ENCODE measurements at regions not wholly inside any gene's neighbourhood (a gene's known extent, or its start where the extent isn't known, plus 50 kb on each side); places are given as distances from the start of the nearest gene placed in this dataset.

GRCh38 chr15:89035658-89036057 is 52.6 kb upstream of the ABHD2 start:
- TF ChIP-seq CTCF (IDR thresholded peaks at IDR 0.05; ENCODE audit: control extremely low read depth in 1 of 3, insufficient read depth in 1 of 3, low read depth in 1 of 3, low read length in 3 of 3) (no peak), RAD21 (IDR thresholded peaks at IDR 0.05 in 1 of 2, conservative IDR thresholded peaks at IDR 0.05 in 1 of 2; ENCODE audit: low read depth in 2 of 2, low read length in 2 of 2) (no peak), SUZ12 (IDR thresholded peaks at IDR 0.05; ENCODE audit: low read length) (no peak), POLR2A (IDR thresholded peaks at IDR 0.05; ENCODE audit: control extremely low read depth in 1 of 2, low read depth in 2 of 2, low read length in 2 of 2) (no peak), SIN3A (conservative IDR thresholded peaks at IDR 0.05 in 1 of 2, IDR thresholded peaks at IDR 0.05 in 1 of 2; ENCODE audit: low read depth in 1 of 2, low read length in 2 of 2) (no peak), GTF2F1 (IDR thresholded peaks at IDR 0.05; ENCODE audit: borderline replicate concordance, low read depth, low read length) (no peak), TAF1 (IDR thresholded peaks at IDR 0.05; ENCODE audit: low read depth, low read length) (no peak), USF2 (IDR thresholded peaks at IDR 0.05; ENCODE audit: low read length) (no peak), MAX (IDR thresholded peaks at IDR 0.05) (no peak), CREB1 (IDR thresholded peaks at IDR 0.05) (no peak), RXRA (IDR thresholded peaks at IDR 0.05; ENCODE audit: insufficient read depth, low read depth, low read length) (no peak), EZH2 (IDR thresholded peaks at IDR 0.05; ENCODE audit: low read depth, low read length, severe bottlenecking) (no peak)

All from H1 (cell line).